ENCODE measurements at regions not wholly inside any gene's neighbourhood (a gene's known extent, or its start where the extent isn't known, plus 50 kb on each side); places are given as distances from the start of the nearest gene placed in this dataset.

DNA sequence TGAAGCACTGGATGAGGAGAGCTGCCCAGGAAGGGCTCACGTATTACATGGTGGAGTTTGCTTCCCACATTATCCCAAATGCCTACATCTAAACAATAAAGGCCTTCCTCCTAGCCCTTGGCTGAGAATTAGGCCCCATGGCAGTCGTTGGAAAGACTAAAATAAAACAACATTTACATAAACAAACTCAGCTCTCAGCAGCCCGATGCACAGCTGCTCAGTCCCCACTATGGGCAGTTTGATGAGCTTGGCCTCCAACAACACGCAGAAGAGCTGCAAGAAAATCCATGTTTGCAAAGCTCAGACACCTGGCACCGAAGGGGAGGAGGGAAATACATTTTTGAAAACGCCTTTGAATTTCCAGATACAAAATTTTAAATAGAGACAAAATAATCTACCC is 352.4 kb downstream of the EIPR1 start:
- Mint-ChIP-seq H3K4me1 (ENCODE audit: low read depth, unreplicated experiment) (no peaks in the 10 kb centered on the region), H3K9me3 (ENCODE audit: unreplicated experiment) (no peaks in the 10 kb centered on the region), H3K36me3 (ENCODE audit: insufficient read depth, unreplicated experiment) (no peaks in the 10 kb centered on the region), H3K27ac (ENCODE audit: unreplicated experiment) (no peak overlapping the region), H3K4me3 (ENCODE audit: unreplicated experiment) (no peak overlapping the region), H3K27me3 (ENCODE audit: insufficient read depth, unreplicated experiment) (peaks cover 31% of the 10 kb centered on the region)
- no peak for DNase-seq
- TF ChIP-seq, protein P1, sequence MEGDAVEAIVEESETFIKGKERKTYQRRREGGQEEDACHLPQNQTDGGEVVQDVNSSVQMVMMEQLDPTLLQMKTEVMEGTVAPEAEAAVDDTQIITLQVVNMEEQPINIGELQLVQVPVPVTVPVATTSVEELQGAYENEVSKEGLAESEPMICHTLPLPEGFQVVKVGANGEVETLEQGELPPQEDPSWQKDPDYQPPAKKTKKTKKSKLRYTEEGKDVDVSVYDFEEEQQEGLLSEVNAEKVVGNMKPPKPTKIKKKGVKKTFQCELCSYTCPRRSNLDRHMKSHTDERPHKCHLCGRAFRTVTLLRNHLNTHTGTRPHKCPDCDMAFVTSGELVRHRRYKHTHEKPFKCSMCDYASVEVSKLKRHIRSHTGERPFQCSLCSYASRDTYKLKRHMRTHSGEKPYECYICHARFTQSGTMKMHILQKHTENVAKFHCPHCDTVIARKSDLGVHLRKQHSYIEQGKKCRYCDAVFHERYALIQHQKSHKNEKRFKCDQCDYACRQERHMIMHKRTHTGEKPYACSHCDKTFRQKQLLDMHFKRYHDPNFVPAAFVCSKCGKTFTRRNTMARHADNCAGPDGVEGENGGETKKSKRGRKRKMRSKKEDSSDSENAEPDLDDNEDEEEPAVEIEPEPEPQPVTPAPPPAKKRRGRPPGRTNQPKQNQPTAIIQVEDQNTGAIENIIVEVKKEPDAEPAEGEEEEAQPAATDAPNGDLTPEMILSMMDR (IDR thresholded peaks at IDR 0.05; ENCODE audit: insufficient read depth in 1 of 2, low read depth in 1 of 2, low read length in 1 of 2, severe bottlenecking in 1 of 2, unreplicated experiment in 1 of 2), result no peak
- CTCF ChIA-PET, result no interaction called here
- Histone ChIP-seq H3K27me3 (replicated peaks; ENCODE audit: control insufficient read depth, insufficient read depth, low read length) (no peaks in the 10 kb centered on the region), H3K4me1 (no peaks in the 10 kb centered on the region), H3K9me3 (no peaks in the 10 kb centered on the region; the same call in 1 of the 2 replicates), H3K4me3 (ENCODE audit: low read depth, low read length) (no peak overlapping the region), H3K36me3 (ENCODE audit: control insufficient read depth, insufficient read depth, low read length) (no peaks in the 10 kb centered on the region)
- BruUV-seq (replicated peaks), result no TSS peak
- POLR2A ChIA-PET, result no interaction called here
- intact Hi-C loops (cut with micrococcal nuclease; ENCODE audit: unreplicated experiment), result no loop called here

DNA sequence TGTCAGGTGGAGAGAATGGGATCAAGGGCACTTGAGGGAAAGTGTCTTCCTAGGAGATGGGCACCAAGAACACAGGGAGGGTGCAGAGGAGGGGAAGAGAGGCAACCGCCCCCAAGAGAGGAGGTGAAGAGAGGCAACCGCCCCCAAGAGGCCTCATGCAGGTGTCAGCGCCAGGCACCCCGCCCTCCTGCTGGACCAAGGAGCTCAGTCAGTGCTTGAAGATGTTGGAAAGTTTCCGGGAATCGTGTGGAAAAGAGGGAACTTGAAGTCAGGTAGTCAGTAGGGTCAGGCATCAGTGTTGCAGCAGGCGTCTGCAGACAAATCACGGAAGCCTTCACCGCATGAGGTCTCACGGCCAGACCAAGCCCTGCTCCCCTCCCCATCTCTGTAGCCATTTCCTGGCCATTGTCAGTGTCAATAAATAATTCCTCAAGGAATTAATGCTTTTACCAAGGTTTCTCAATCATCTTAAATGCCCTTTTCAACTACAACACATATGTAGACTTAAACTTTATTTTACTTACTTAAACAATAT is 353.1 kb downstream of the EIPR1 start:
- H3K27ac Mint-ChIP-seq (ENCODE audit: unreplicated experiment), result no peak overlapping the region
- no peak for DNase-seq
- intact Hi-C loops (cut with micrococcal nuclease; ENCODE audit: unreplicated experiment), result no loop called here
- TF ChIP-seq, protein P1 (IDR thresholded peaks at IDR 0.05; ENCODE audit: insufficient read depth in 1 of 2, low read depth in 1 of 2, low read length in 1 of 2, severe bottlenecking in 1 of 2, unreplicated experiment in 1 of 2), result no peak
- peaks cover 26% of the 10 kb centered on the region for H3K27me3 Mint-ChIP-seq (ENCODE audit: insufficient read depth, unreplicated experiment)
- Histone ChIP-seq H3K9me3 (no peaks in the 10 kb centered on the region; the same call in 1 of the 2 replicates), H3K27me3 (replicated peaks; ENCODE audit: control insufficient read depth, insufficient read depth, low read length) (no peaks in the 10 kb centered on the region), H3K4me3 (ENCODE audit: low read depth, low read length) (no peak overlapping the region), H3K4me1 (no peaks in the 10 kb centered on the region), H3K36me3 (ENCODE audit: control insufficient read depth, insufficient read depth, low read length) (no peaks in the 10 kb centered on the region)
- H3K4me3 Mint-ChIP-seq (ENCODE audit: unreplicated experiment), result no peak overlapping the region
- CTCF ChIA-PET, result no interaction called here
- no TSS peak for BruUV-seq (replicated peaks)
- POLR2A ChIA-PET, result no interaction called here
- no peaks in the 10 kb centered on the region for H3K36me3 Mint-ChIP-seq (ENCODE audit: insufficient read depth, unreplicated experiment)
- H3K9me3 Mint-ChIP-seq (ENCODE audit: unreplicated experiment), result no peaks in the 10 kb centered on the region
- H3K4me1 Mint-ChIP-seq (ENCODE audit: low read depth, unreplicated experiment), result no peaks in the 10 kb centered on the region

DNA sequence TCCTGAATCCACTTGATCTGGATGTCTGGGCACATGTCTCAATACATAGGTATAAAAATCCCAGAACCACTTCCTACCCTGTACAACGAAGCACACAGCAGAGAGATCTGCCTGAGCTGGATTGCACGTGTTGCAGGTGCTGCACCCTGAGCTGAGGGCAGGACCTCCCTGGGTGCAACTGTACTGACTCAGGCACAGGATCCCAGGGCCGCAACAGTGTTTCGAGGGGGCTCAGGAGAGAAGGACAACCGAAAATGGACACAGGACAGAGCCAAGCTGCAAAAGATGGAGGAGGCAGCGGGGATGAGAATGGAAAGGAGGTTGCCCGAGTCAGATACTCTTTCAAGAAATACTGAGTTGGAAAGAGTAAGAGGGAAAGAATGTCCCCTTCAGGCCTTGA is 354.1 kb downstream of the EIPR1 start:
- Mint-ChIP-seq H3K36me3 (ENCODE audit: insufficient read depth, unreplicated experiment) (no peaks in the 10 kb centered on the region), H3K27ac (ENCODE audit: unreplicated experiment) (no peak overlapping the region), H3K4me3 (ENCODE audit: unreplicated experiment) (no peak overlapping the region), H3K4me1 (ENCODE audit: low read depth, unreplicated experiment) (no peaks in the 10 kb centered on the region), H3K9me3 (ENCODE audit: unreplicated experiment) (no peaks in the 10 kb centered on the region), H3K27me3 (ENCODE audit: insufficient read depth, unreplicated experiment) (peaks cover 26% of the 10 kb centered on the region)
- POLR2A ChIA-PET, result no interaction called here
- Histone ChIP-seq H3K9me3 (no peaks in the 10 kb centered on the region; the same call in 1 of the 2 replicates), H3K4me1 (no peaks in the 10 kb centered on the region), H3K4me3 (ENCODE audit: low read depth, low read length) (no peak overlapping the region), H3K27me3 (replicated peaks; ENCODE audit: control insufficient read depth, insufficient read depth, low read length) (no peaks in the 10 kb centered on the region), H3K36me3 (ENCODE audit: control insufficient read depth, insufficient read depth, low read length) (no peaks in the 10 kb centered on the region)
- CTCF ChIA-PET, result no interaction called here
- TF ChIP-seq, protein P1 (IDR thresholded peaks at IDR 0.05; ENCODE audit: insufficient read depth in 1 of 2, low read depth in 1 of 2, low read length in 1 of 2, severe bottlenecking in 1 of 2, unreplicated experiment in 1 of 2), result no peak
- intact Hi-C loops (cut with micrococcal nuclease; ENCODE audit: unreplicated experiment), result no loop called here
- no TSS peak for BruUV-seq (replicated peaks)
- no peak for DNase-seq

Data from Caco-2 (cell line).